KG1 (cell line): ENCODE measurements at regions not wholly inside any gene's neighbourhood (a gene's known extent, or its start where the extent isn't known, plus 50 kb on each side); places are given as distances from the start of the nearest gene placed in this dataset.

ENCODE experiments used
- DNase-seq: peaks from one replicate; lab custom pipeline; 2025; lab: John Stamatoyannopoulos, UW

DNA sequence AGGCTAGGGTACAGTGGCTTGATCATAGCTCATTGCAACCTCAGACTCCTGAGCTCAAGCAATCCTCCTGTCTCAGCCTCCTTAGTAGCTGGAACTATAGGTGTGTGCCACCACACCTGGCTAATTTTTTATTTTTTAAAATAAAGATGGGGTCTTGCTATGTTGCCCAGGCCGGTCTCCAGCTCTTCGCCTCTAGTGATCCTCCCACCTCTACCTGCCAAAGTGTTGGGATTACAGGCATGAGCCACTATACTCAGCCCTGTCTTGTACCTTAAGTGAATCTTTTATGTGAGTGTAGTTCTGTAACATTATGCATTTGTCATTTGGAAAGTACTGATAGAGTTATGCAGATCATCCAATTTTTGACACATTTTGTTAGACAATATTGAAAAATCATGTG, 66.9 kb upstream of the C15orf39 start:
- DNase-seq: no peak

DNA sequence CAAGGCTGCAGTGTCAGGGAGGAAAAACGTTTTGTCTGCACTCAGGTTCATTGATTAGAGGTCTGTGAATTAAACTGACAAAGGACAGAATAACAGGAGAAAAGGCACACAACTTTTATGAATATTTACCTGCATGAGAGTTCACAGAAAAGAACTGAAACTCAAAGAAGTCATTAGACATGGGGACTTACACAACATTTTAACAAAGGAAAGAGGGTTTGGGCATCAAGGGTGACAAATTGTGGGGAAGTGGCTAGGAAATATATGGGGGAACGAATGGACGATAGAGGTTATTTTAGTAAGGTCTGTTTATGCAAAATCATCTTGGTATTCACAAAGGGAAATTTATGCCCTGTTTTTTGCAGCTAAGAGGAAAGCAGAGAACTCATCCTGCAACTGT, 65.6 kb upstream of the C15orf39 start:
- DNase-seq: no peak

DNA sequence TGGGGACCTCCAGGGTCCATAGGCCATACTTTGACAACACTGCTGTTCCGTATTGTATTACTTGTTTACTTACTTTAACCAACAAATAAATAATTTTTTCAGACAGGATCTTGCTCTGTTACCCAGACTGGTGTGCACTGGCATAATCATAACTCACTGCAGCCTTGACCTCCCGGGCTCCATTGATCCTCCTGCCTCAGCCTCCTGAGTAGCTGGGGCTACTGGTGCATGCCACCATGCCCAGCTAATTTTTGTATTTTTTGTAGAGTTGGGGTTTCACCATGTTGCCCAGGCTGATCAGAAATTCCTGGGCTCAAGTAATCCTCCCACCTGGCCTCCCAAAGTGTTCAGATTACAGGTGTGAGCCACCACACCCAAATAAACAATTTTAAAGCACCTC, 64.9 kb upstream of the C15orf39 start:
- DNase-seq: no peak

DNA sequence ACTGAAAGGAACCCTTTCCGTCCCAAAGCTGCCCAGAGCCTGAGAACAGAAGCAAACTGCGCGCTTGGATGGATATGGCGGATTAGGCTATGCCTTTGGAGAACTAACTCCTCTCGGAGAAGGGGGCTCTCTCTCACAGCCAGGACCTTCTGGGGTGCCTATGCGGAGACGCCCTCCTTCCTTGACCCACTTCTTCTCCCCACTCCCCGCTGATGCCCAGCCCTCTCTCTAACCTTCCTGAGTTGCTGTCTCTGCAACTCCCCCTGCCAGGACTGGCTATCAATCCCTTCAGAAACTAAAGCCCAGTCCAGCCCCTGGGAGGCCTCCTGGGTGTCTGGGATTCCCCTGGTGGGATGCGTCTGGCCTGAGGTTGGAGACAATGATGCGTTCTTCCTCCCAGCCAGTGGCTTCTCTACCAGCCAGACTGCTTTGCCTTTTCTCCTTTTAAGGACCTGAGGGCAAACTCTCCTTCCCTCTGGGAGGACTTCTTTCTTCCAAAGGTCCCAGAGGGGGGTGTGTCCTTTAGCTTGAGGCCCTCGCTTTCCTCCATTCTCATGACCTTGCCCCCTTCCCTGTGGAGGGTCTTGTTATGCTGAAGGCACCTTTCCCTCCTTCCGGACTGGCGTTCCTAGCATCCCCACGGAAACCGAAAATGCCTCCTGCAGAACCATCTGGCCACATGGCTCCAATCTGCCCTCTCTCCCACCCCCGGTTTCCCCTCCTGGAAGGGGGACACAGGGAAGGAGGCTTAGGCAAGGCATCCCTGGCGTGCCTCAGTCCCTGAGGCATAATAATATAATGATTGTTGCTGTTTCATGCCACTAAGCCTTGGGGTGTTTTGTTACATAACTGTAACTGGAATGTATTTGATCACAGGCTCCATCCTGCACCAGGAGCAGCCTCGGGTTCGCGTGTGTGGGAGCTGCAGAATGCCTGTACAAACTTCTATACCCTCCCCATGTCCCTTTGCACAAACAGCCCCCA, 63.4 kb upstream of the C15orf39 start:
- DNase-seq: no peak

DNA sequence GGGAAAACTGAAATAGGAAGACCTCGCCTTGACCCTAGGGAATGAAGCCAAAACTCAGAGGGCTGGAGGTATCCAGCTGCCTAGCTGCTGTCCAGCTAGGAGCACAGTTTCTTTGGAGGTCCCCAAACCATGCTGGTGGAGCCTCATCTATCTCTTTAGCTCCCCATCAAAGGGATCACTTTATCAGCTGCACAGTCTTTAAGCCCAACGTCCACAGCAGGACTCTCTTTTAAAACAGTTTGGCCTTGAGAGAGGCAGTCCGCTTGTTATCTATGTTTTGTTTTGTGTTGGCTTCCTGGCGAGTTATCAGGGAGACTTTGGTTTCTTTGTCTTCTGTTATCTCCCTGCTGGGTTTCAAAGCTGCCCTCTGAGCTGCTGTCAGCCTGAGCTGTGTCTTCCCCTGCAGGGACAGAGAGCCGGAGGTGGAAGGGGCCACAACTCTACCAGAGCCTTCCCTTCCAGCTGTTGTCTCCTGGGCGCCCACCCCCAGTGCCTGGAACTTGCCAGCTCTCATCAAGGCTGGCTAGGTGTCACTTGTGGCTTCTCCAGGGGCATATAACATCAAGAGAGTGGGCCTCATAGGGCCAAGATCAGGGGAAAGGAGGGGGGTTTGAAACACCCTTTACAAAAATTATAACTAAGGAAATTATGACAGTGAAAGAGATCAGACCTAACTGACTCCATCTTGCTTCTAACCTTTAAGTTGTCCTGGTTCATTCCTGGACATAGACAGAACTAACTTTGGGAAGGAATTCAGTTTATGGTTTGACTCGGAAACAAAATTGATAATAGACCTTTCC, 61.4 kb upstream of the C15orf39 start:
- DNase-seq: no peak

DNA sequence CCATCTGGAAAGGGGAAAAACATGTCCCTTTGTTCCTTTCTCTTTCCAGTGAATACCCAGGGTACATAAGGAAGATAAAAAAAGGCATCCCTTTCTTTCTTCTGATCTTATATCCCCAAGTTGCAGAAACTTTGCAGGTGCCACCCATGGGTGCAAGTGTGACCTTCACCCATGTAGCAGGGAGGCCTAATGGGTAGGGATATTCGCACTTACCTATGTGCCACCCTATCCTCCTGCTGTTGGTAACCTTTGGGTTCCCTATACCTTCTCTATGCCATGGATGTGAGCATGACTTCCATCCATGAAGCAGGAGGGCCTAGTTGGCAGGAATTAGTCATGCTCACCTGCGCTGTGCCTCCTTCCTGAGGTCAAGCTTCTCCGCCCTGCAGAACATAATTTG, 59.2 kb upstream of the C15orf39 start:
- no peak for DNase-seq

DNA sequence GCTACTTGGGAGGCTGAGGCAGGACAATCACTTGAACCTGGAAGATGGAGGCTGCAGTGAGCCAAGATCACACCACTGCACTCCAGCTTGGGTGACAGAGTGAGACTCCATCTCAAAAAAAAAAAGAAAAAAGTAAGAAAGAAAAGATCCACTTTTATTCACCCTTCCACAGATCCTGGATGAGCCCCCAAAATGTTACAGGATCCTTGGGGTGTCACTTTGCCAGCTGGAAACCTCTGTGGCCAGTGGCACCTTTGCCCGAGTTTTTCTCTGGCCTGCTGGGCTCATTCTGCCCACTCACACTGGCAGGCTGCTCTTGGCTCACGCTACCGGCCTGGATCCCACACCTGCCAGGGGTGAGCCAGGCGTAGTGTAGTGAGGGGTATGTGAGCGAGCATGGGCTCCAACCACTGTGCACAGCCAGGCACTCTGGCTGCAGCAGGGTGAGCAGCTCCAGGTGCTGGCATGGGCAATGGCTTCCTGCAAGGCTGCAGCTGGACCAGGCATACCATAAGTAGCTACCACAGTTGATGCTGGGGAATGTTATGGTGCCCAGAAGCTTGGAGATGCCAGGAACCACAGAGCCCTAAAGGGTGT, 57.8 kb upstream of the C15orf39 start:
- DNase-seq: no peak

DNA sequence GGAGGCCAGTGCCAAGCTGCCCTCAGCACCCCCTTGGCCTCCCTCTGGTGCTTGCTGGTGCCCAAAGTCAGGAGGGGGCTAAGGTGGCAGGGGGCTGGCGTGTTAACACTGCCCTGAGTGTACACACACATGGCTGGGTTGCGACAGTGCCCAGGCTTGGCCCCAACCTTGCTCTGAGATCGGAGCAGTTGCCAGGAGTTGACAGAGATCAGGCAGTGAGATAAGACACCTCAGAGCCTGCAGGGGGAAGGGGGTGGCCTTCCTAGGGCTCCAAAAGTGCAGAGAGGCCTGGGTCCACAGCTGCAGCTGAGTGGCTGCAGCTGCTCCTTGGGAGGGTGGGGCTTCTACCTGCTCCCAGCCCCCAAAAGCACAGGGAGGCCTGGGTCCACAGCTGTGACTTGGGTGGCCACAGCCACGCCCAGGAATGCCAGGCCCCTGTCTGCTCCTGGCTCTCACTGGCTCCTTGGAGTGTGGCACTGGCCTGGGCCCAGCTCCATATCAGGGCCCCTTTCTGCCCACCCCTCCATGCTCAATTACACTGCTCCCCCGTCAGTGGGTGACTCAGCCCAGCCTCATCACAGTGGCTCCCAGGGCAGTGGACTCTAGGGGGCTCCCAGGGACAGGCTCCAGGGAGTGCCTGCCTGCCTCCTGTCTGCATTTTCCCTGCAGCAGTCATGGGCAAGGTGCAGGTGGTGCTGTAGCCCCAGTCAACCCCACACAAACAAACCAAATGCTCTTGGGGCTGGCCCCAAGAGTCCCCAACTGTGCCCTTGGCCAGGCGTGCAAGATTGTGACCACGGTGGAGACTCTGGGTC, 56.4 kb upstream of the C15orf39 start:
- no peak for DNase-seq

DNA sequence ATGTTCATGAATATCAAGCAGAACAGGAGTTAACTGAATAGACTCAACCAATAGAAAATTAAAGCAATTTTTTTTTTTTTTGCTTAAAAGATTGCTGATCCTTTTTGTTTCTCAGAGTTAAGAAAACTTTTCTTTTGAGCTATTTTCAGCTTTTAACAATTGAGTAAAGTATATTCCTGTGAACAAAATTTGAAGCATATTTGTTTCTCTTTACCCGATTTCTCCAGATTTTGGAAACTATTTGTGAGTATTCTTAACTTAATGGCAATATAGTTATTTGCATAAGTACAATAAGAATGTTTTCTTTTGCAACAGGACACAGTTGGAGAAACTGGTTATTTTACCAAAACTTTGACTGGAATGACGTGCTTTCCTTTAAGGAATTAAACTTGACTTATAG, 53.4 kb upstream of the C15orf39 start:
- DNase-seq: no peak

DNA sequence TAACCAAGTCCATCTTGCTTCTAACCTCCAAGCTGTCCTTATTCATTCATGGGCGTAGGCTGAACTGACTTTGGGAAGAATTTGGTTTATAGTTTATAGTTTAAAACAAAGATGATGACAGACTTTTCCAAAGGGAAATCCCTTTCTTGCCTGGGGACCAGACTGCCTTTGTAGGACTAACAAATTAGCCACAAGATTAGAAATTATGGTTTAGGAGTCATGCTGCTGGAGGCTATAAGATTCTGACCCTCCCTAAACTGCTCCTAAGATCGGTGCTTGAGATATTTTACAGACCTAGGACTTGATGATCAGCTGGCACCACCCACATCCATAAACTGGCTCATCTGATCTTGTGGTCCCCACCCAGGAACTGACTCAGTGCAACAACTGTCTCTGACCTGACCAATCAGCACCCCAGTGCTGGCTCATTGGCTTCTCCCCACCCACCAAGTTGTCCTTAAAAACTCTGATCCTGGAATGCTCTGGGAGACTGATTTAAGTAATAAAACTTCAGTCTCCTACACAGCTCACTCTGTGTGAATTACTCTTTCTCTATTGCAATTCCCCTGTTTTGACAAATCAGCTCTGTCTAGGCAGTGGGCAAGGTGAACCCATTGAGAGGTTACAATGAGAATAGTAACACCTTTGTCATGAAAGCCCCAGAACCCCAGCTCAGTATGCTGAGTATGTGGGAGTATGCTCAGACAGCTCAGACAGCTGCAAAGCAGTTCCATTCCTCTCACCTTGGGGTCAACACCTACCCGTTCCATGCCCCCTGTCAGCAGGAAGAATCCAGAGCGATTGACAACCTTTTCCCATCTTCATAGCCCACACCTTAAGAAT, 51.6 kb upstream of the C15orf39 start:
- DNase-seq: no peak

DNA sequence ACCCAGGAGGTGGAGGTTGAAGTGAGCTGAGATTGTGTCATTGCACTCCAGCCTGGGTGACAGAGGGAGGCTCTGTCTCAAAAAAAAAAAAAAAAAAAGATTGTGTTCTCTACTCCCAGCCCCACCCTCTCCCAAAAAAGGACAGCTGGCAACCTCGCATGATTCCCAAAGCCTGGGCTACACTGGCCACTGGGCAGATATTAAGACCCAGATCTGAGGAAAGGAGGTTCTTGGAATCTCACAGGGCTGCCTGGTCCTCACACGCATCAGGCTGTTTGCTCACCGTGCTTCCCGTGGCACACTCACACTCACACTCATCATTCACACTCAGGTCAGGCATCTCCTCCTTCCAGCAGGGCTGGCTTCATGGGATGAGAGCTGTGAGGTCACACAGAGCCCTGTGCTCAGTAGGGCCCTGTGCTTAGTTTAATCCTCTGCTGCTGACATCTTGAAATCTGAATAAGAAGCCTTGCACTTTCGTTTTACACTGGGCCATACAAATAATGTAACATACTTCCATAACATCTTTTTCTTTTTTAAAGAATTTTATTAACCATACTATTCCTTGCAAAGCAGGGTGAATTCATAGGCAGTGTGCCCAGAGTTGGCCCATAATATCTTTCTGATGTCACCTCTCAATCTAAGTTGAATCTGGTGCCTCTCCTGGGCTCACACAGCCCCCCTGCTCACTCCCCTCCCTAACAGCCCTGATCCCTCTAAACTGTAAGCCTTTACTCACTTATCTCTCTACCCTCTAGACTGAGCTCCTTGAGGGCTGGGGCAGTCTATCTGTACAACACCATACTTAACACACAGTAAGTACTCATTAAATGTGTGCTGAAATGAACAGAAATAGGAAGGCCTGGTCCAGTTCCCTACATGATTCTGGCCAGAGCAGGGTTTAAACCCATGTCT, 50.2 kb upstream of the C15orf39 start:
- no peak for DNase-seq
